ENCODE measurements at regions not wholly inside any gene's neighbourhood (a gene's known extent, or its start where the extent isn't known, plus 50 kb on each side); places are given as distances from the start of the nearest gene placed in this dataset.

DNA sequence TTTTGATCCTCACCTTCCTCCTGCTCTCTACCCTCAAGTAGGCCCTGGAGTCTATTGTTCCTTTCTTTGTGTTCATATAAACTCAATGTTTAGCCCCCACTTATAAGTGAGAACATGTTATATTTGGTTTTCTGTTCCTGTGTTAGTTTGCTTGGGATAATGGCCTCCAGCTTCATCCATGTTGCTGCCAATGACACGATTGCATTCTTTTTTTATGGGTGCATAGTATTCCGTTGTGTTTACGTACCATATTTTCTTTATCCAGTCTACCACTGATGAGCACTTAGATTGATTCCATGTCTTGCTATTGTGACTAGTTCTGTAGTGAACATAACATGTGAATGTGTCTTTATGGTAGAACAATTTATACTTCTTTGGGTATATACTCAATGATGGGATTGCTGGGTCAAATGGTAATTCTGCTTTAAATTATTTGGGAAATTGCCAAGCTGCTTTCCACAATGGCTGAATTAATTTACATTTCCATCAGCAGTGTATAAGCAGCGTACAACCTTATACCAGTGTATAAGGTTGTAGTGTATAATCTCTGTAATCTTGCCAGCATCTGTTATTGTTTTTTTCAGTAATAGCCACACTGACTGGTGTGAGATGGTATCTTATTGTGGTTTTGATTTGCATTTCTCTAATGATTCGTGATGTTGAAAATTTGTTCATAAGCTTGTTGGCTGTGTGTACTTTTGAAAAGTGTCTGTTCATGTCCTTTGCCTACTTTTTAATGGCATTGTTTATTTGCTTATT is 288.9 kb downstream of the KCNRG start:
- H3K36me3 ChIP-seq = no peaks in the 10 kb centered on the region
- H3K9me3 ChIP-seq = no peaks in the 10 kb centered on the region
- 68% methylated on average over 5 of the region's 5 CpGs for WGBS
- TF ChIP-seq, protein P1, sequence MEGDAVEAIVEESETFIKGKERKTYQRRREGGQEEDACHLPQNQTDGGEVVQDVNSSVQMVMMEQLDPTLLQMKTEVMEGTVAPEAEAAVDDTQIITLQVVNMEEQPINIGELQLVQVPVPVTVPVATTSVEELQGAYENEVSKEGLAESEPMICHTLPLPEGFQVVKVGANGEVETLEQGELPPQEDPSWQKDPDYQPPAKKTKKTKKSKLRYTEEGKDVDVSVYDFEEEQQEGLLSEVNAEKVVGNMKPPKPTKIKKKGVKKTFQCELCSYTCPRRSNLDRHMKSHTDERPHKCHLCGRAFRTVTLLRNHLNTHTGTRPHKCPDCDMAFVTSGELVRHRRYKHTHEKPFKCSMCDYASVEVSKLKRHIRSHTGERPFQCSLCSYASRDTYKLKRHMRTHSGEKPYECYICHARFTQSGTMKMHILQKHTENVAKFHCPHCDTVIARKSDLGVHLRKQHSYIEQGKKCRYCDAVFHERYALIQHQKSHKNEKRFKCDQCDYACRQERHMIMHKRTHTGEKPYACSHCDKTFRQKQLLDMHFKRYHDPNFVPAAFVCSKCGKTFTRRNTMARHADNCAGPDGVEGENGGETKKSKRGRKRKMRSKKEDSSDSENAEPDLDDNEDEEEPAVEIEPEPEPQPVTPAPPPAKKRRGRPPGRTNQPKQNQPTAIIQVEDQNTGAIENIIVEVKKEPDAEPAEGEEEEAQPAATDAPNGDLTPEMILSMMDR (IDR thresholded peaks at IDR 0.05) = no peak
- no peak for TF ChIP-seq POLR2AphosphoS5 (IDR thresholded peaks at IDR 0.05)
- TF ChIP-seq POLR2A (IDR thresholded peaks at IDR 0.05) = no peak
- intact Hi-C loops (cut with DNase I) = no loop called here
- no peaks in the 10 kb centered on the region for H3K27me3 ChIP-seq (replicated peaks; ENCODE audit: insufficient read depth)
- no peak overlapping the region for H3K4me3 ChIP-seq
- no peak overlapping the region for H3K27ac ChIP-seq
- DNase-seq (ENCODE audit: low spot score) = no peak
- H3K4me1 ChIP-seq (replicated peaks) = no peaks in the 10 kb centered on the region

DNA sequence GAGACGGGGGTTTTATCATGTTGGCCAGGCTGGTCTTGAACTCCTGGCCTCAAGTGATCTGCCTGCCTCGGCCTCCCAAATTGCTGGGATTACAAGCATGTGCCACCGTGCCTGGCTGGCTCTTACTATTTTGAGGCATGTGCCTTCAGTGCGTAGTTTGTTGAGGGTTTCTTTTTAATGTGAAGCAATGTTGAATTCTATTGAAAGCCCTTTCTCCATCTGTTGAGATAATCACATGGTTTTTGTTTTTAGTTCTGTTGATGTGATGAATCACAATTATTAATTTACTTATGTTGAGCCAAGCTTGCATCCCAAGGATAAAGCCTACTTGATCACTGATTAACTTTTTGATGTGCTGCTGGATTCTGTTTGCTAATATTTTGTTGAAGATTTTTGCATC is 290.9 kb downstream of the KCNRG start:
- H3K4me3 ChIP-seq = no peak overlapping the region
- intact Hi-C loops (cut with DNase I) = no loop called here
- no peak overlapping the region for H3K27ac ChIP-seq
- no peaks in the 10 kb centered on the region for H3K36me3 ChIP-seq
- no peaks in the 10 kb centered on the region for H3K9me3 ChIP-seq
- H3K27me3 ChIP-seq (replicated peaks; ENCODE audit: insufficient read depth) = no peaks in the 10 kb centered on the region
- DNase-seq (ENCODE audit: low spot score) = no peak
- 97% methylated on average over 4 of the region's 4 CpGs for WGBS
- TF ChIP-seq POLR2A (IDR thresholded peaks at IDR 0.05) = no peak
- TF ChIP-seq, protein P1 (IDR thresholded peaks at IDR 0.05) = no peak
- TF ChIP-seq POLR2AphosphoS5 (IDR thresholded peaks at IDR 0.05) = no peak
- H3K4me1 ChIP-seq (replicated peaks) = no peaks in the 10 kb centered on the region

DNA sequence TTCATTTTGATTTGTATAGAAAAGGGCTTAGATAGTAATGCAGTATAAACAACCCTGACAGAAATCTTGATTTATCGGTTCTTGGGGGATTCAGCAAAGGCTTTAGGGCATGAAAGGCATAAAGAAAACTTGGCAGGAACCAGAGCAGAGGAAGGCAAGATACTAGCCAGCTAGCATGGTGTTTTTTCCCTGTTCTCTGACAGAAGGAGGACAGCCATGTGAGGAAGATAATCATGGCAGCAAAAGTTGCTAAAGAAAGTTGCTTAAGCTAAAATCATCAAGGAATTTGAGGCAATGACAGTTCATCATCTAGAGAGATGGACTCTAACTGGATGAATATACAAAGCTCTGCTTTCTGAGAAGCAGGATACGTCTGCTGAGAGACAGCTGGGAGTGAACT is 294.1 kb downstream of the KCNRG start:
- intact Hi-C loops (cut with DNase I) = no loop called here
- H3K27ac ChIP-seq = no peak overlapping the region
- no peaks in the 10 kb centered on the region for H3K36me3 ChIP-seq
- no peaks in the 10 kb centered on the region for H3K9me3 ChIP-seq
- no peak overlapping the region for H3K4me3 ChIP-seq
- no peaks in the 10 kb centered on the region for H3K27me3 ChIP-seq (replicated peaks; ENCODE audit: insufficient read depth)
- 44% methylated on average over 2 of the region's 2 CpGs for WGBS
- DNase-seq (ENCODE audit: low spot score) = no peak
- H3K4me1 ChIP-seq (replicated peaks) = no peaks in the 10 kb centered on the region
- no peak for TF ChIP-seq POLR2AphosphoS5 (IDR thresholded peaks at IDR 0.05)
- TF ChIP-seq, protein P1 (IDR thresholded peaks at IDR 0.05) = no peak
- no peak for TF ChIP-seq POLR2A (IDR thresholded peaks at IDR 0.05)

DNA sequence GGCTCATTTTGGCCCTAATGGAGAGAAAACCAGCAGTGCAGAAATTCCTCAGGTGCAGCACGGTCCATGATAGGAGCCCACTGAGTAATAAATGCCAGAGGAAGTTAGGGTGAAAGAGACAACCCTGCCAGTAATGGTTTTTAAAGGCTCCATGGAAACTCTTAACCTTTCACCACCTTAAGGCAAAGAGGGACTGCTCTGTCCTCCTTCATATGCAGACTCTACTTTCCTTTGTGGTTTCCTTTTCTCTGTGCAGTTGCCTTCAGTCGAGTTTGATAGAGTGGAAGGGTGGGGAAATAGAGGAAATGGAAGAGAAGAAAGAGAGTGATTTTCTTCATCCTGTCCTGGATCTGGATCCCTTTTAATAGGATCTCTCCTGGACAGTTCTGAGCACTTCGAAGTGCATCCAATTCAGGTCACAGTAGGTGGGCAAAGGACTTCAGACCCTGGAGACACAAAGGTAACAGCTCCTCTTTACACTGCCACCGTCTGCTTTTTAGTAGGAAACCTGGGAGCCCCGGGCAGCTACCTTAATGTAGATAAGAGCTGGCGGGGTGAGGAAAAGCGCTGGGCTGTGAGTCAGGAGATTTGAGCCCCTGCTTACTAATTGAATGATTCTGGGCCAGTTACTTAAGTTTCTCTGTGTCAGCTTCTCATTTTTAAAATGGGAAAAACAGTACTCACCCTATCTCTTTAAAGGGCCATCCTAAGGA is 294.8 kb downstream of the KCNRG start:
- H3K36me3 ChIP-seq = no peaks in the 10 kb centered on the region
- H3K27me3 ChIP-seq (replicated peaks; ENCODE audit: insufficient read depth) = no peaks in the 10 kb centered on the region
- no peaks in the 10 kb centered on the region for H3K4me1 ChIP-seq (replicated peaks)
- TF ChIP-seq POLR2A (IDR thresholded peaks at IDR 0.05) (no peak), POLR2AphosphoS5 (IDR thresholded peaks at IDR 0.05) (no peak)
- TF ChIP-seq, protein P1 (IDR thresholded peaks at IDR 0.05) = no peak
- no peaks in the 10 kb centered on the region for H3K9me3 ChIP-seq
- no peak overlapping the region for H3K27ac ChIP-seq
- no peak overlapping the region for H3K4me3 ChIP-seq
- intact Hi-C loops (cut with DNase I) = no loop called here
- DNase-seq (ENCODE audit: low spot score) = no peak
- 75% methylated on average over 7 of the region's 7 CpGs for WGBS

- TF ChIP-seq POLR2AphosphoS5 (IDR thresholded peaks at IDR 0.05) = no peak
- TF ChIP-seq POLR2A (IDR thresholded peaks at IDR 0.05) = no peak
- TF ChIP-seq, protein P1 (IDR thresholded peaks at IDR 0.05) = no peak
- no peaks in the 10 kb centered on the region for H3K4me1 ChIP-seq (replicated peaks)
- DNase-seq (ENCODE audit: low spot score) = no peak
- no peak overlapping the region for H3K4me3 ChIP-seq
- no peaks in the 10 kb centered on the region for H3K27me3 ChIP-seq (replicated peaks; ENCODE audit: insufficient read depth)
- H3K9me3 ChIP-seq = no peaks in the 10 kb centered on the region
- H3K27ac ChIP-seq = no peak overlapping the region
- 94% methylated on average over 6 of the region's 6 CpGs for WGBS
- intact Hi-C loops (cut with DNase I) = no loop called here
- no peaks in the 10 kb centered on the region for H3K36me3 ChIP-seq
Observed at GRCh38 chr13:50310734-50311133, 295.5 kb downstream of the KCNRG start.

Data from prostate gland (tissue), 2 donors.